ENCODE measurements at regions not wholly inside any gene's neighbourhood (a gene's known extent, or its start where the extent isn't known, plus 50 kb on each side); places are given as distances from the start of the nearest gene placed in this dataset.

GRCh38 chr6:114465511-114465910, 122.7 kb upstream of the HS3ST5 start:
- TF ChIP-seq ZMAT4 (CRISPR knock-in tag; IDR thresholded peaks at IDR 0.05) (no peak), GABPB1 (CRISPR knock-in tag; IDR thresholded peaks at IDR 0.05) (no peak), STAT6 (CRISPR knock-in tag; conservative IDR thresholded peaks at IDR 0.05; ENCODE audit: low read depth) (no peak)
